HG03159 (cell line): ENCODE measurements at regions not wholly inside any gene's neighbourhood (a gene's known extent, or its start where the extent isn't known, plus 50 kb on each side); places are given as distances from the start of the nearest gene placed in this dataset.

Experiments
- ATAC-seq: cut with Tn5 transposase; IDR thresholded peaks from one replicate; pipeline ENCODE4 v1.9.1; 2021; ENCODE audit warnings: mild to moderate bottlenecking, moderate library complexity; ENCODE audit not compliant: unreplicated experiment

DNA sequence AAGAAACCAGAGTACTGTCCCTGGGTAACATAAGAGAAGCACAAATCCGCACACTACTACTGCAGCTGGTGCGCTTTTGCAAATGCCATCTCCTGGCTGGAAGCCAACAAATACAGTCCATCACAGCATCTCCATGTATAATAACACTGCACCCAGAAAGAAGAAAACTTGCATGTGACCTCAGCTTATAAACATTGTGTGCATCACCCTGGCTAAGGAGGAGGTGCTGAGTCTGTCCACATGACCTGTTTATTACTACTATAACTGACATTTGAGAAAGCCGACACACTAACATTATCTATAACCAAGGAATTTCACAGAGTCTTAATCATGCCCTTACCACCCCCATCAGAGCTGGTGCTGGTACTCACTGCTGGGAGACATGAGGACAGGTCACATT is 516.8 kb downstream of the CFAP47 start:
- no peak for ATAC-seq

GRCh38 chrX:36443007-36443406 is 523.5 kb downstream of the CFAP47 start:
- ATAC-seq, result no peak

GRCh38 chrX:36445566-36445965 is 526.0 kb downstream of the CFAP47 start:
- no peak for ATAC-seq

- ATAC-seq, result no peak
These were observed 542.6 kb downstream of the CFAP47 start for GRCh38 chrX:36462142-36462541.

- no peak for ATAC-seq
These were observed 527.6 kb upstream of the FAM47C start for GRCh38 chrX:36480441-36480990.

DNA sequence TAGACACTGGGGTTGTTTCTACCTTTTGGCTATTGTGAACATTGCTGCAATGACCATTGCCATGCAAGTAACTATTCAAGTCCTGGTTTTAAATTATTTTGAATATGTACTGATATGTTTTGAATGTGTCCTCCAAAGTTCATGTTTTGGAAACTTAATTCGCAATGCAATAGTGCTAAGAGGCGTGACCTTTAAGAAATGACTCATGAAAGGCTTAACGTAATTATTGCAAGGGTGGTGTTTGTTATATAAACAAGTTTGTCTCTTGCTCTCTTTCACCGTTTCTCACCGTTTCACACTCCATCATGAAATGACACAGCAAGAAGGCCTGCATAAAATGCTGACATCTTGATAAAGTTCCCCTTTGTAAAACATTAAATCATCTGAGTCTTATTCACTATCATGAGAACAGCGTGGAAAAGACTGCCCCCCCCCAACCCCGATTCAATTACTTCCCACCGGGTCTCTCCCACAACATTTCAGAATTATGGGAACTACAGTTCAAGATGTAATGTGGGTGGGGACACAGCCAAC is 506.9 kb upstream of the FAM47C start:
- no peak for ATAC-seq

GRCh38 chrX:36504625-36505024 is 503.5 kb upstream of the FAM47C start:
- no peak for ATAC-seq

- no peak for ATAC-seq
These were observed 500.1 kb upstream of the FAM47C start for GRCh38 chrX:36508042-36508441.

GRCh38 chrX:36510736-36511135 is 497.4 kb upstream of the FAM47C start:
- no peak for ATAC-seq

GRCh38 chrX:36528661-36529060 is 479.5 kb upstream of the FAM47C start:
- ATAC-seq, result no peak

- ATAC-seq, result no peak
These were observed 473.3 kb upstream of the FAM47C start for GRCh38 chrX:36534900-36535299.

- no peak for ATAC-seq
These were observed 464.7 kb upstream of the FAM47C start for GRCh38 chrX:36543499-36543898.

DNA sequence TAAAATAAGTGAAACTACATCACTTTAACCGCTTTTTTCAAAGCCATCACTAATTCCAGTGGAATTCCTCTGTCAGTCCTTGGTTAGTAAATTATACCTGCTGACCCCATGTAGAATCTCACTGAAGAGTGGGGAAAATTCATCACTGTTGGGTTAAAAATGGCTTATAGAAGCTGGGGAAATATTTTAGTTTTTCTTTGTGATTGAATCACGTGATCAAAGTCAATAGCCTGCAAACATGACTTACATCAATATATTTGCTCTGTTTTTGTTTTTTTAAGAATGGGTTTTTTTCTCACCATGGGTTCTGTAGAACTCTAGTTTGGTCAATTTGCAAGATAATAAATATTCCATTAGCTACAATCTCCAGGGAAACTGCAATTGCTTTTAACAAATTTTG is 445.2 kb upstream of the FAM47C start:
- no peak for ATAC-seq

- ATAC-seq, result no peak
These were observed 439.2 kb upstream of the FAM47C start for GRCh38 chrX:36568946-36569345.

- no peak for ATAC-seq
These were observed 434.4 kb upstream of the FAM47C start for GRCh38 chrX:36573720-36574119.

DNA sequence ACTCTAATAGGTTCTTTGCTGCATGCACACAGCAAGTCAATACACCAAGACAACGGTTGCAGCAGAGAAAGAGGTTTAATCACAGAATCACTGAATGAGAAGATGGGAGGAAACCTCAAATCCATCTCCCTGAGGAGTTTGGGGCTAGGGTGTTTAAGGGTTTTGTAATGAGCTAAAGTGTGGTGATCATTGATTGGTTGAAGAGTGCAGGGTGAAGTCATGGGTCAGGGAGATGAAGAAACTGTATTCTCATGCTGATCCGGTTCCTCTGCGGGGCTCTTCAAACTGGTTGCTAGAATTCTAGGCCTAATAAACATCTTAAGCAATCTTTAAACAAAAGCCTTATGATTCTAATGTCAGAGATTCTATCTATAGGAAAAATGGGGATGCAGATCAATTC is 432.5 kb upstream of the FAM47C start:
- ATAC-seq, result no peak

GRCh38 chrX:36577006-36577405 is 431.2 kb upstream of the FAM47C start:
- ATAC-seq, result no peak

DNA sequence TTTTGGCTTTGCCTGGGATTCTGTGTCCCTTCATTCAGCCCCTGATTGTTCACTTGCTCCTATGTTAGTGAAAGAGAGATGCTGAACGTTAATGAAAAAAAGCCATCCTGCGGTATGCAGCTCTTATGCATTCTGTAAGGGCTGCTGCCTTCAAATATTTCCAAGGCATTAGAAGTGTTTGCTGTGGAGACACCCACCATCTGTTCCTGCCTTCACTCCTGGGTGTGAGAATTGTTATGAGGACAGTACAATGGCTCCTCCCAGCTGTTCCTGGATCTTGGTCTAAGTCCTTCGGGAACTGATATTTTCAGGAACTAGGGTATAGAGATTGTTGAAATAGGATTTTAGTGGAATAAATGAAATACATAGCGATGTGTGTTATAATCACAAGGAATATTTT is 427.1 kb upstream of the FAM47C start:
- no peak for ATAC-seq

DNA sequence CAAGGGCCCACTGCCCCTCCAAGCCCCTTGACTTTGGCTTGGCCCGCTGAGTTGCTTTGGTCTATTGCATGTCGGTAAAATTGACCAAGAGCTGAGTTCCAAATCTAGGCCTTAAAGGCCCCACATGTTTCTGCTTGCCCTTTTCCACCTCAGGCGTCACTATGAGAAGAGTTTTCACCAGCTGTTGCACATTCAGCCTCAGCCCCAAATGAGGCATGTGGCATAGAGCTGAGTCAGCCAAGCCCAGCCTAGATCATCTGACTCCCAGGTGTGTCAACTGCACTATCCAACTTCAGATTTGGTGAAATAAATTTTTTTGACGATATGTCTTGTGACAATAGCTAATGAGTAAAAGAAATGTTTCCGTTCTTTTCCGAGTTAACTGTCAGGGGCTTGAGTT is 424.5 kb upstream of the FAM47C start:
- ATAC-seq, result no peak

GRCh38 chrX:36609616-36610585 is 398.3 kb upstream of the FAM47C start:
- no peak for ATAC-seq

GRCh38 chrX:36626898-36627297 is 381.3 kb upstream of the FAM47C start:
- ATAC-seq, result no peak

GRCh38 chrX:36640232-36640631 is 367.9 kb upstream of the FAM47C start:
- no peak for ATAC-seq
